Effector memory CD8-positive, alpha-beta T cell (primary cell): ENCODE measurements at regions not wholly inside any gene's neighbourhood (a gene's known extent, or its start where the extent isn't known, plus 50 kb on each side); places are given as distances from the start of the nearest gene placed in this dataset.

Source experiments
- ATAC-seq: fragments of 150-1000 bp; cut with Tn5 transposase; replicated peaks from 2 replicates; pipeline ENCODE4 v1.10.0; 2021; ENCODE audit warnings: mild to moderate bottlenecking, moderate library complexity
- DNase-seq, 3 experiments: peaks; one replicate each; pipeline ENCODE4 v3.0.0; 2021
- H3K27ac Mint-ChIP-seq, 2 donors: one replicate each; pipeline ENCODE4 v1.8.0; 2022; ENCODE audit warnings: mild to moderate bottlenecking in 2 of 2, mixed read lengths in 2 of 2, moderate library complexity in 2 of 2
- H3K27me3 Mint-ChIP-seq, 2 donors: one replicate each; pipeline ENCODE4 v1.8.0; 2022; ENCODE audit warnings: mixed read lengths in 2 of 2
- H3K36me3 Mint-ChIP-seq: one replicate; pipeline ENCODE4 v1.8.0; 2022; ENCODE audit warnings: mild to moderate bottlenecking, moderate library complexity, mixed read lengths; ENCODE audit not compliant: insufficient read depth
- H3K4me1 Mint-ChIP-seq, 2 donors: one replicate each; pipeline ENCODE4 v1.8.0; 2022; ENCODE audit warnings: low read depth in 2 of 2, mixed read lengths in 2 of 2
- H3K4me3 Mint-ChIP-seq, 2 donors: one replicate each; pipeline ENCODE4 v1.8.0; 2022; ENCODE audit warnings: mild to moderate bottlenecking in 2 of 2, mixed read lengths in 2 of 2, moderate library complexity in 2 of 2
- H3K9me3 Mint-ChIP-seq, 2 donors: one replicate each; pipeline ENCODE4 v1.8.0; 2022; ENCODE audit warnings: mixed read lengths in 2 of 2

DNA sequence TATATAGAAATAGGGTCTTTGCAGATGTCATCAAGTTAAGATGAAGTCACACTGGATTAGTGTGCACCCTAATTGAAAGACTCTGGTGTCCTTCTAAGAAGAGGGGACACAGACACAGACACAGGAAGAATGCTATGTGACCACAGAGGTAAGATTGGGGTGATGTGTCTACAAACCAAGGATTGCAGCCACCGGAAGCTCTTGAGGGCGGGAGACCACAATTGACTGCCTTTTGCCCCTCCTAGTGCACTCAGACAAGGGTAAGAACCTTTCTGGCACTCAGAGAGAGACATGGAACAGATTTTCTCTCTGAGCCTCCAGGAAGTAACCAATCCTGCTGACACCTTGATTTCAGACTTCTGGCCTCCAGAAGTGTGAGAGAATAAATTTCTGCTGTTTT lies 51.2 kb upstream of the ARAP3 start:
- H3K9me3 Mint-ChIP-seq: no peaks in the 10 kb centered on the region
- DNase-seq: no peak
- H3K4me3 Mint-ChIP-seq: no peak overlapping the region
- no peak overlapping the region for H3K27ac Mint-ChIP-seq
- no peak for ATAC-seq
- H3K27me3 Mint-ChIP-seq: peaks cover 59 to 75% of the 10 kb centered on the region in 2 donors
- H3K4me1 Mint-ChIP-seq: no peaks in the 10 kb centered on the region
- H3K36me3 Mint-ChIP-seq: no peaks in the 10 kb centered on the region

- Mint-ChIP-seq H3K4me3 (no peak overlapping the region), H3K27ac (no peak overlapping the region), H3K36me3 (no peaks in the 10 kb centered on the region), H3K9me3 (no peaks in the 10 kb centered on the region), H3K4me1 (no peaks in the 10 kb centered on the region), H3K27me3 (peaks cover 51 to 73% of the 10 kb centered on the region in 2 donors)
- no peak for DNase-seq
- no peak for ATAC-seq
These were observed 50.4 kb upstream of the ARAP3 start for GRCh38 chr5:141732417-141732816.
